ENCODE measurements at regions not wholly inside any gene's neighbourhood (a gene's known extent, or its start where the extent isn't known, plus 50 kb on each side); places are given as distances from the start of the nearest gene placed in this dataset.

GRCh38 chr1:209368864-209369598, 214.5 kb upstream of the CAMK1G start:
- no peak for DNase-seq

- no peak for DNase-seq
Observed at GRCh38 chr1:209370241-209370995, 213.1 kb upstream of the CAMK1G start.

GRCh38 chr1:209375097-209375496, 208.4 kb upstream of the CAMK1G start:
- no peak for DNase-seq

GRCh38 chr1:209375671-209376365, 207.7 kb upstream of the CAMK1G start:
- DNase-seq, result no peak

GRCh38 chr1:209376774-209377173, 206.7 kb upstream of the CAMK1G start:
- no peak for DNase-seq

- no peak for DNase-seq
Observed at GRCh38 chr1:209377995-209378394, 205.5 kb upstream of the CAMK1G start.

- DNase-seq, result no peak
Observed at GRCh38 chr1:209379280-209379679, 204.2 kb upstream of the CAMK1G start.

GRCh38 chr1:209380420-209380819, 203.1 kb upstream of the CAMK1G start:
- no peak for DNase-seq

- no peak for DNase-seq
Observed at GRCh38 chr1:209382231-209383100, 201.0 kb upstream of the CAMK1G start.

GRCh38 chr1:209383422-209383821, 200.1 kb upstream of the CAMK1G start:
- DNase-seq, result no peak

- no peak for DNase-seq
Observed at GRCh38 chr1:209383907-209384709, 199.4 kb upstream of the CAMK1G start.

GRCh38 chr1:209384710-209385550, 198.6 kb upstream of the CAMK1G start:
- DNase-seq, result no peak

GRCh38 chr1:209386156-209386555, 197.4 kb upstream of the CAMK1G start:
- no peak for DNase-seq

- no peak for DNase-seq
Observed at GRCh38 chr1:209387271-209387968, 196.1 kb upstream of the CAMK1G start.

- no peak for DNase-seq
Observed at GRCh38 chr1:209387969-209388329, 195.6 kb upstream of the CAMK1G start.

- DNase-seq, result no peak
Observed at GRCh38 chr1:209388358-209388757, 195.2 kb upstream of the CAMK1G start.

GRCh38 chr1:209389258-209389657, 194.3 kb upstream of the CAMK1G start:
- DNase-seq, result no peak

- no peak for DNase-seq
Observed at GRCh38 chr1:209389975-209390374, 193.5 kb upstream of the CAMK1G start.

- no peak for DNase-seq
Observed at GRCh38 chr1:209390764-209391163, 192.8 kb upstream of the CAMK1G start.

- no peak for DNase-seq
Observed at GRCh38 chr1:209391792-209392191, 191.7 kb upstream of the CAMK1G start.
